ENCODE measurements at regions not wholly inside any gene's neighbourhood (a gene's known extent, or its start where the extent isn't known, plus 50 kb on each side); places are given as distances from the start of the nearest gene placed in this dataset.

GRCh38 chr9:119609277-119609971, 240.2 kb upstream of the BRINP1 start:
- DNase-seq = no peak

DNA sequence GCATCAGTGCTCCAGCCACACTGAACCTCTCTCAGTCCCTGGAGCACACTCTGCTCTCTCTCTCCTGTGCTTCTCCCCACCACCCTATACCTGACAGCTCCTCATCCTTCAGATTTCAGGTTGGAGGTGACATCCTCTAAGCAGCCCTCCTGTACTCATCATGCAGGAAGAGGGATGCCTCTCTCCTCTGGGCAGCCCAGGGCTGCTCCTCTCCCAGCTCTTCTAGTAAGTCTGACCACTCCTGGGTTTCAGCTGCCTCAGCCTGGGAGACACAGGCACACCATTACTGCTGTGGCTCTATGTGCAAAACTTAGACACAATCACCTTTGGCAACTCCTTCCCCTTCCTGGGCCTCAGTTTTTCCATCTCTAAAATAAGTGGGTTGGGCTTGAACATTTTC, 232.4 kb upstream of the BRINP1 start:
- DNase-seq = no peak

DNA sequence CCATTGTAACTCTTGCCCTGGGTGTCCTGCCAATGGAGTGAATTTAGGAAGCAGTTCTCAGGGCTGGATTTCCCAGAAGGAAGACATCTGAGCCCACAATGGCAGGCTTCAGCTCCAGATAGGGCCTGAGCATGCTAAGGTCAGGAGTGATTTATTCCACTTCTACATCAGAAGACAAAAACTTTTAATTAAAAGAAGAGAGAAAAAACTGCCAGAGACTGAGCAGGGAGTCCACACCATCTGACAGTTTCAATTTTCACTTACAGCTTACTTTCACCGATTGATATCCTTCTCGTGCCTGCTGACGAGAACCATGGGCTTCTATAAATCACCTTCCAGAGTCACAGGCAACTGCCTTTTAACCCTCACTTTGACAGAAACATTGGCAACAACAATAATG, 228.3 kb upstream of the BRINP1 start:
- no peak for DNase-seq

DNA sequence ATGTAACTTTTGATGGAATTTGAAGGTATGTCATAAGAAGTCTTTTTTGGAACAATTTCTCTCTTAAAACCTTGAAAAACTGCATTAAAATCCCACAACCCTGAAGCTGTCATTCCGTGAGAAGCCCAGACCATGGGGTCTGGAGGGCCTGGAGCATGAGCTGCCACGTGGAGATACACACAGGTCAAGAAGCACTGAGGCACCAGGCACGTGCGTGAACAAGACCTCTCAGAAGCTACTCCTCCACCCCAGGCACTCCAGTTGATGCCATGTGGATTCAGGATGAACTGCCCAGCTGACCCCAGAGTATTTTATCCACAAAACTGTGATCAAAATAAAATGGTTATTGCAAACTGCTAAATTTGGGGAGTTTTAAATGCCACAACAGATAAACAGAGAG, 227.5 kb upstream of the BRINP1 start:
- no peak for DNase-seq

DNA sequence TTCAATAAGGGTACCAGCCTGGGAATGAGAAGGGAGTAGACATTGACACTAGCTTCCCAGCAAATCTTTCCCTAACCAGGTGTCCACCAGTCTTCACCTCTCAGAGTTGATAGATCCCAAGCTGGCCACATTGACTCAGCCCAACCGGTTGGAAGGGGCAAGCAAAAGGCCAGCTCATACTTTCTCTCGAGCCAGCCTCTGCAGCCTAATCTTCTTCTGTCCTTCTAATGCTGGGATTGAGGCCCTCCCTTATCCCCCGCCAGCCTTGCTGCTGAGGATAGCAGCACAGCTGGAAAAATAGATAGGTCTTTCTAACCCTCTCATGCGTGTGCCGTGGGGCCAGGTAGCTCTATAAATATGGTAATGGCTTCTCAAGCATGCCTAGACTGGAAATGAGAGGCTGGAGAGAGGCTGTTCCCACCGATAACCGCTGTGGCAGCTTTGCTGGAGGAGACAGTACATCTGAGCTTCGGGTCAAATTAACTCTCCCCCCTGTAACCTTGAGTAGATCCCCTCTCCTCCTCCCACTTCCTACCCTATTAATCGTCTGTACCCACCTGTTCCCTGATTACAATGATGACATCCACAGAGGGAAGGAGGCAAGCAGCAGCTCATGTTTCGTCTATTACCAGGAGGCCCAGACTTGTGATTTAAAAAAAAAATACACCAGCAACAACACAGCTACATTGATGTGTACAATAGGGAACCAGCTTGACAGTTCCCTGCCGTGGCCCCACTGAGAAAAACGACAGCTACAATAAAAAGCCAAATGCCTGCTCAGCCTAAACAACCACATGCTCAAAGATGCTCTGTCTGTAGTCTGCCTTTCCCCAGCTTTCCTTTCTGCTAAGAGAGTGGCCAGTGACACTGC, 219.9 kb upstream of the BRINP1 start:
- no peak for DNase-seq

DNA sequence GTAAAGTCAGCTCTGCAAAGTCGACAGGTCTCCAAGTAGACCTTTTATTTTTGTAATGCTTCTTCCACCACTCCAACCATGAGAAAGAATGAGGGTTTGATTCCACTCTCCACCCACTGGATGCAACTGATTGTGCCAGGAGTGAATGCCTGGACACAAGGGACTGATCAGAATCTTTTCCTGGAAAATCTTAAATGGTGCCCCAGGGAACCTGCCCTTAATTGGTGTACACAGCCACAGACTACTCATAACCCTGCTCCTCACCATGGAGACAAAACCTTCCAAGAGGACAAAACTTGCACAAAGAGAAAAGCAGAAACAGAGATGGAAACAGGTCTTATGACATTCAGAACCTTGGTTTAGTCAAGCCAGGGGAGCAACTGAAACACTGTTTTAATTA, 208.6 kb upstream of the BRINP1 start:
- DNase-seq = no peak

DNA sequence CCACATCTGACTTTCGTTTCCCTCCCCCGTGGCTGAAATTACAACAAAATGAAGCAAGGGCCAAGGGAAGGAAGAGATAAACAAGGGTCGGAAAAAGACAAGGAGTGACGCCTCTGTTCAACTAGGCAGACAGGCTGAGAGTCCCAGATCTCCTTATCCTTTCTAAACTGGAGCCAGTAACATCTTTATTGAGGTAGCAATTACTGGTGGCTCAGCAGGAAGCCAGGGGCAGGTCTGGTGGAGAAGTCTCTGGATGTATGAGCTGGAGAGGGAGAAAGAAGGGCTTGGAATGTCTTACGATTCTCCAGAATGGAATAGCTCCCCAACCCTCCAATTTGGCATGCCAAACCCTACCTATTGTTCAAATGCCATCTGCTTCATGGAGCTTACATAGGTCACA, 190.8 kb upstream of the BRINP1 start:
- no peak for DNase-seq

- DNase-seq = no peak
These were observed 189.8 kb upstream of the BRINP1 start for GRCh38 chr9:119559056-119559455.

DNA sequence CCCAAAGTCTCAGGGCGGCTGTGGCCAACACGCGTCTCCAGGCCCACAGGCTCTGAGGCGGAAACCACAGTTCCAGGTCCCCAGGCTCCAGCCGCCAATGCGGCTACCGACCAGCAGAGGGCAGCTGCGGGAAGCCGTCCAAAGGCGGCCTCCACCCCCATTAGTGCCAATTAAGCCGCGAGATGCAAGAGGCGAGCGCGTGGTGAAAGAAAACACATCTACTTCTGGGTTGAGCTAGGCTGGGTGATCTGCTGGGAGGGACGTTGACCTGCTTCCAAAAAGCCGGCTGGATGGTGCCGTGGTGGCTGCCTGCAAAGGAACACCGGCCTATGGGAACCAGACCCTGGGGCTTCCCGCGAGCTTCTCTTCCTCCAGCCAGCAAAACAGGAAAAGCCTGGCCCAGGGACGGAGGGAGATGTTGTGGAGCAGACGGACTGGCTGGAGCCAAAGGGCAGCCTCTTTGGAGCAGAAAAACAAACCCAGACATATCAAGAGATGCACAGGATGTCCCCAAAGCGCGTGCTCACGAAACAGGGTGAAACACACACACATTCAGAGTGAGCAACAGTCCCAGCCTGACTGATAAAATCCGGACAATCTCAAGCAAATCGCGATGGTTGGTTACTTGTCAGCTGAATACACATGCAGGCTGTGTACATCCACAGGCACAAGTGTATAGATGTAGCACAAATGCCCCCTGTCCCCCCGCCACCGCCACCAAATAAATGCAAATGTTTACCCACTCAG, 187.1 kb upstream of the BRINP1 start:
- peak; percentile 57 for DNase-seq

- no peak for DNase-seq
These were observed 175.3 kb upstream of the BRINP1 start for GRCh38 chr9:119544492-119544891.

DNA sequence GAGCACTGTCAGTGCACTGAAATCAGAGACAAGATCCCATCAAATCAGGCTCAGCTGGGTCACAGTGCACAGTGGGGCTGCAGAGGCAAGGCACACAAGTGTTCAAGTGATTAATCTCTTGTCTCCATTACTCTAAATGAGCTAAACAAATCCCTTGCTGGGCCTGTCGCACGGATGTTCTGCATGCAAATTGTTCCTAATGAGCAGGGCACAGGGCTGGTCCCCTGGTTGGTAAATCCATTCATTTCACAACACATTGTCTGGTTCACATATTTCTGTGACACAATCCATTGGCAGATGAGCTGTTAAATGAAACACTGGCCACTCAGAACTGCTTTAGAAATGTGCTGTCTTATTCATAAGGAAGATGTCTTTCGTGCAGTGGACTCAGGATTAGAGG, 167.9 kb upstream of the BRINP1 start:
- DNase-seq = no peak

DNA sequence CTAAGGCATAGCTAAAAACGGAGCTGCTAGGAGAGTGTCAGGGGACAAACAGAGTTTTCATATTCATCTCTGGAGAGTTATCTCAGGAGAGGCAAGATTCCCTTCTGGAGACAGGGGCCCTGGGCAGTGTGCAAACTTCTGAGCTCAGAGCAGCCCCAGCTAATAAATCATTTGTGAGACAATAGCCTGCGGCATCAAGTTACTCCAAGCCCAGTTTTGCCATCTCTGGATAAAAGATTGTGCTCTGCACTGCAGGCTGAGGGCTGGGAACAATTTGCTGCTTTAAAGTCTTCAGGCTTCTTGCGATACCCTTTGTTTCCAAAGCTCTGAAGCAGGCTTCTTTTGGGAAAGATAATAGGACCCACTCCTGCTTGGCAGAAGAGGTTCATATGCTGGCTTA, 164.3 kb upstream of the BRINP1 start:
- no peak for DNase-seq

DNA sequence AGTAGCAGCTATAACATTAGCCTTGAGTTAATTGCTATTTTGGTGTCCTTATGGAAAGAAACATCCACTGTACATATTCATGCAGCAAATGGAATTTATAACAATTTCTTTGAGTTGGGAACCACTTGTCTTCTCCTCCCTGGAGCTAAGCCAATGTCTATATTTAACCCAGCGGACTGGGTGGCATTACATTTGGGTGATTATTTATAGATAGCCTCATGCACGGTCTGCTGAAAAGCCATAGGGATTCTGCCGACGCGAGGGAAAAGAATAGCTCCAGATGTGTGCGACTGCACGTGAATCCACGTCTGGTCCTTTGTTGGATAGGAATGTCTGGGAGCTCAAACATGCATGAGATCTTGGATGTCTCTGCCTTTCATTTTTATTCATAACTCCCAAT, 157.5 kb upstream of the BRINP1 start:
- DNase-seq = no peak

GRCh38 chr9:119523508-119523907, 154.3 kb upstream of the BRINP1 start:
- no peak for DNase-seq

DNA sequence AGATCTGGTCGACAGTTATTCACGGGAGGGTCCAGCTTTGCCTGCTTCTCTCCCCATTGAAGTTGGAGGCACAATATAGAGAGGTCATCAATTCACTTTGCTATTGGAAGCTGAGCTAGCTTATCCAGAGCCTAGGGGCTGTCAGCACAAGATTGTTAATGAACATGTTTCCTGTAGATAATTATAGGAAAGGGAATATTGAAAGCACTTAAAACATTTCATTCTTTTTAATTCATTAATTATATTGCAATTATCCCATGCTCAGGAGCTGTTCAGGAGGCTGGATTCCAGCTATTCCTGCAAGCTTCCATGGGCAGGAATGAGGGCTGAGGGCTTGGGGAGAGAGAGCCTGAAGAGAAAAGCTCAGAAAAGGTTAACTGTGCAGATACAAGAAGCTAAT, 153.1 kb upstream of the BRINP1 start:
- DNase-seq = no peak

- no peak for DNase-seq
These were observed 140.2 kb upstream of the BRINP1 start for GRCh38 chr9:119509291-119509905.

DNA sequence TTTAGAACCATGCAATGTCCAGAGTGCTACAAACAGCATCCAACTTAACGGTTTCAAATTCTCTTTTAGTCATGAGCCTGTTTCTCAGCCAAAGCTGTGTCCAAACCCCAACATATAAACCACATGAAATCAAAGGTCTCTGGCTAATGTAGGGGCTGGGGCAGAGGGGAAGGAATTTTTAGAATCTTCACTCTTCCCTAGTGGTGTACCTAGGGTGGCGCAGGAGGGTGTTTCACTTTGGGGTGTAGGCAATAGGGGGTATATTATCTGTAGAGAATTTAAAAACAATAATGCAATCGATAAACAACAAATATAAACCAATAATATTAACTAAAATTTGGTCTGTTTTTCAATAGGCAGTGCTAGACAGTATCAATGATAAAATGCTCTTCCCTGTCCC, 132.1 kb upstream of the BRINP1 start:
- DNase-seq = no peak

DNA sequence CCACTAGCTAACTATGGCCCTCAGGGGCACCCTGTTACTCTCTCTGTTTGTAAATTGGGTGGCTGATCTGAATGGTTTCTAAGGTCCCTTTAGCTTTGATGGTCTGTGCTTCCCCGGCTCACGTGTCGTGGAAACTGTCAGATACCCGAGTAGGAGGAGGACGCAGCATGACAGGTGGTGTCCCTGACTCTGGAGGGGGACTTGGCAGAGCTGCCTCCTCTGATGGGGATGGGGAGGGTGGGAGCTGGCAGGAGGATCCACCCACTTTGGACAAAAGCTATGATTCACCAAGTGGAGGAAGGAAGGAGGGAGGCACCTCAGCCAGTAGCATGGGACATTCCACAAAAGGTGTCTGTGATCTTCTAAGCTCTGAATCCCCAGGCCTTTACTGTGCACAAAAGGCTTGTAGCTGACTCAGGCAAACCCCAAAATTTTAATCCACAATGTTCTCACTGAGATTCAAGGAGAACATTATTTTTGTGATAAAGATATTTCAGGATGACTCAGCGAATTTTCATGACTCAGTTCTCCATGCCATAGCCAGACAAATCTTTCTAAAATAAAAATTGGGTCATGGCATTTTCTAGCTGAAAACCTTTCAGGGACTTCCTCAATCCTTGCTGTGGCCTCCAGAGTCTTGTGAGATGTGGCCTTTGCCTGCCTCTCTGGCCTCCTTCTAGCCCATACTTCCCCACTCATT, 131.0 kb upstream of the BRINP1 start:
- no peak for DNase-seq

GRCh38 chr9:119487118-119487827, 118.0 kb upstream of the BRINP1 start:
- no peak for DNase-seq

- no peak for DNase-seq
These were observed 113.9 kb upstream of the BRINP1 start for GRCh38 chr9:119483153-119483552.

DNA sequence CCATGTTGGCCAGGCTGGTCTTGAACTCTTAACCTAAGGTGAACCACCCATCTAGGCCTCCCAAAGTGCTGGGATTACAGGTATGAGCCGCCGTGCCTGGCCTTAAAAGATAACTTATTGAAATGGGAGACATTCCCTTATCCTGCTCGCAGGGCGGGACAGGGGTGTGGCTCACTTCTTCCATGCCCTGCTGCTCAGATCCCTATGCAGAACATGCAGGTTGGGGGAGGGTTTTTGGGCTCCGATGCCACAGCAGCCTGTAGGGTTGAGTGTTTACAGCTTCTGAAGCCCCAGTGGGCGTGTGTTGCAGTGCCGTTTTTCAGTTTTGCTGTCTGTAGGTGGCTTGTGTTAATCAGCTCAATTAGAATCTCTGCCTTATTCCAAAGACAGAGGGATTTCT, 108.0 kb upstream of the BRINP1 start:
- no peak for DNase-seq

GRCh38 chr9:119458068-119458467, 88.8 kb upstream of the BRINP1 start:
- DNase-seq = no peak

All from fibroblast of skin of abdomen (primary cell).